WTC11 (cell line): ENCODE measurements at regions not wholly inside any gene's neighbourhood (a gene's known extent, or its start where the extent isn't known, plus 50 kb on each side); places are given as distances from the start of the nearest gene placed in this dataset.

Experiments
- ETV6 ChIP-seq: sonication (generic); formaldehyde crosslinking; IDR thresholded peaks from 2 replicates; pipeline ENCODE4 v1.8.1; 2022; ENCODE audit warnings: mild to moderate bottlenecking, missing genetic modification reagents
- SMAD4 ChIP-seq: sonication (generic); formaldehyde crosslinking; IDR thresholded peaks from 2 replicates; pipeline ENCODE4 v1.8.0; 2022; ENCODE audit warnings: mild to moderate bottlenecking, missing genetic modification reagents
- TF ChIP-seq, protein P1 (sequence below): fragments of 200-600 bp; IDR thresholded peaks from 2 replicates; pipeline ENCODE4 v1.8.0; 2022; ENCODE audit warnings: antibody characterized with exemption
- TF ChIP-seq, protein P2 (sequence below): sonication (generic); formaldehyde crosslinking; IDR thresholded peaks from 2 replicates; pipeline ENCODE4 v1.8.0; 2022; ENCODE audit warnings: mild to moderate bottlenecking, missing genetic modification reagents

DNA sequence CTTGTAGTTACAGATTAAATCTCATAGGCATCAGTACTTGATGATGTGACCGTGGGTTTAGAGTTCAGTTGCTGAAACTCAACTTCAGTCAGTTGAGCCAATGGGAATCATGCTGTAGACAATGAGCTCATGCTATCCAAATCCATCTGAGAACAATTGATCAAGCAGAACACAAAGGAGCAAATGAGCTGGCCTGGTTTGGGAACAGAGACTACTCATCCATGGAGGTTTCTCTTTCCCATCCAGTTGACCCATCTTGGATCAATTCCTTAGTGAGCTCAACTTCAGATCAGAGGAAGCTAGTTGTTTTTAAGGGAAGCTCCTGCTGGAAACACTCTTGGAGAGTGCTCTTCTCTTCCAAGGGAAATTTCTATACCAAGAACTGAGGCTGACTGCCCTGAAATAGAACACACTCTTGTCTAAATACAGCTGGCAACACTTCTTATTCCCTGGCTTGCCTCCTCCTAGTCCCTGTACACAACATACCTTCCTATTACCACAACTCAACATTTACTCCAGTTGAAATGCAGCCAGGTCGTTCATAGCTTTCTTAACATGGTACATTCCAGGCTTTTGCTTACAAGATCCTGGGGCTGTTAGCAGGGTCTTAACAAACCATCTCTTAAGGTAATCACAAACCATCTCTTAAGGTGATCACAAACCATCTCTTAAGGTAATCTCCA is 203.9 kb upstream of the PRDM1 start:
- TF ChIP-seq, protein P1, sequence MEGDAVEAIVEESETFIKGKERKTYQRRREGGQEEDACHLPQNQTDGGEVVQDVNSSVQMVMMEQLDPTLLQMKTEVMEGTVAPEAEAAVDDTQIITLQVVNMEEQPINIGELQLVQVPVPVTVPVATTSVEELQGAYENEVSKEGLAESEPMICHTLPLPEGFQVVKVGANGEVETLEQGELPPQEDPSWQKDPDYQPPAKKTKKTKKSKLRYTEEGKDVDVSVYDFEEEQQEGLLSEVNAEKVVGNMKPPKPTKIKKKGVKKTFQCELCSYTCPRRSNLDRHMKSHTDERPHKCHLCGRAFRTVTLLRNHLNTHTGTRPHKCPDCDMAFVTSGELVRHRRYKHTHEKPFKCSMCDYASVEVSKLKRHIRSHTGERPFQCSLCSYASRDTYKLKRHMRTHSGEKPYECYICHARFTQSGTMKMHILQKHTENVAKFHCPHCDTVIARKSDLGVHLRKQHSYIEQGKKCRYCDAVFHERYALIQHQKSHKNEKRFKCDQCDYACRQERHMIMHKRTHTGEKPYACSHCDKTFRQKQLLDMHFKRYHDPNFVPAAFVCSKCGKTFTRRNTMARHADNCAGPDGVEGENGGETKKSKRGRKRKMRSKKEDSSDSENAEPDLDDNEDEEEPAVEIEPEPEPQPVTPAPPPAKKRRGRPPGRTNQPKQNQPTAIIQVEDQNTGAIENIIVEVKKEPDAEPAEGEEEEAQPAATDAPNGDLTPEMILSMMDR: no peak
- TF ChIP-seq, protein P2, sequence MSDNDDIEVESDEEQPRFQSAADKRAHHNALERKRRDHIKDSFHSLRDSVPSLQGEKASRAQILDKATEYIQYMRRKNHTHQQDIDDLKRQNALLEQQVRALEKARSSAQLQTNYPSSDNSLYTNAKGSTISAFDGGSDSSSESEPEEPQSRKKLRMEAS (CRISPR knock-in tag): no peak
- TF ChIP-seq ETV6 (CRISPR knock-in tag) (no peak), SMAD4 (CRISPR knock-in tag) (no peak)
